Transverse colon (tissue), 4 donors: ENCODE measurements at regions not wholly inside any gene's neighbourhood (a gene's known extent, or its start where the extent isn't known, plus 50 kb on each side); places are given as distances from the start of the nearest gene placed in this dataset.

ENCODE experiments used
- DNase-seq: peaks from one replicate; pipeline ENCODE4 v3.0.0-alpha.2; 2019
- H3K27ac ChIP-seq, 4 donors: fragments of 200-600 bp; sonication (generic); 2 replicates each; pipeline ENCODE4 v1.5.1; 2016 to 2018; ENCODE audit warnings: inconsistent platforms in 4 of 4
- H3K27me3 ChIP-seq: fragments of 200-600 bp; sonication (generic); 2 replicates; pipeline ENCODE4 v1.5.1; 2017; ENCODE audit warnings: inconsistent platforms
- H3K36me3 ChIP-seq, 4 donors: fragments of 200-600 bp; sonication (generic); 2 replicates each; pipeline ENCODE4 v1.5.1; 2017 to 2019; ENCODE audit warnings: inconsistent platforms in 4 of 4
- H3K4me1 ChIP-seq, 4 donors: fragments of 200-600 bp; sonication (generic); 2 replicates each; pipeline ENCODE4 v1.5.1; 2017 to 2020; ENCODE audit warnings: inconsistent platforms in 4 of 4
- H3K4me3 ChIP-seq, 4 donors: fragments of 200-600 bp; sonication (generic); 1 replicate in 1 of 4; 2 replicates in 3 of 4; pipeline versions ENCODE4 v1.5.1 to v1.6.1; 2017 to 2019; ENCODE audit warnings: inconsistent platforms in 4 of 4
- H3K9me3 ChIP-seq, 2 donors: fragments of 200-600 bp; sonication (generic); 2 replicates each; pipeline ENCODE4 v1.5.1; 2017 to 2019; ENCODE audit warnings: inconsistent platforms in 2 of 2
- CTCF ChIP-seq, 5 experiments: fragments of 200-600 bp in 3 of 5; fragments of 450-650 bp in 2 of 5; sonication (generic) in 3 of 5; IDR thresholded peaks; 1 replicate in 2 of 5; 2 replicates in 3 of 5; pipeline ENCODE4 v1.5.1; 2016 to 2017; ENCODE audit warnings: antibody characterized with exemption in 5 of 5, inconsistent platforms in 3 of 5, mild to moderate bottlenecking in 2 of 5, moderate library complexity in 1 of 5
- EP300 ChIP-seq: sonication (generic); formaldehyde crosslinking; IDR thresholded peaks from one replicate; pipeline ENCODE4 v1.6.1; 2017; ENCODE audit warnings: antibody characterized with exemption, low read depth
- POLR2A ChIP-seq: fragments of 450-650 bp; IDR thresholded peaks from one replicate; pipeline ENCODE4 v1.6.1; 2016; ENCODE audit warnings: antibody characterized with exemption, mild to moderate bottlenecking, moderate library complexity
- POLR2AphosphoS5 ChIP-seq, 3 donors: sonication (generic); formaldehyde crosslinking; IDR thresholded peaks; one replicate each; pipeline ENCODE4 v1.6.1; 2016; ENCODE audit warnings: antibody characterized with exemption in 3 of 3
- WGBS, 2 donors: methylation state at CpG; one replicate each; pipeline ENCODE4 v1.1.5; 2018; ENCODE audit warnings: low coverage in 1 of 2; 5-methylcytosine and 5-hydroxymethylcytosine counted together
- in situ Hi-C, 4 donors: fragments of 200-750 bp; cut with MboI; loops; one replicate each; pipeline versions ENCODE4 v1.15.0 to v1.15.1; 2017; ENCODE audit warnings: low sequenced_read_pairs in 3 of 4, low pct_ligation_motif_present in 1 of 4, low pct_unique_long_range_greater_than_20kb in 1 of 4
- intact Hi-C: fragments of 100-400 bp; cut with DNase I; formaldehyde crosslinking; loops from one replicate; pipeline ENCODE4 v1.15.1; 2023; ENCODE audit warnings: low total_unique reads

DNA sequence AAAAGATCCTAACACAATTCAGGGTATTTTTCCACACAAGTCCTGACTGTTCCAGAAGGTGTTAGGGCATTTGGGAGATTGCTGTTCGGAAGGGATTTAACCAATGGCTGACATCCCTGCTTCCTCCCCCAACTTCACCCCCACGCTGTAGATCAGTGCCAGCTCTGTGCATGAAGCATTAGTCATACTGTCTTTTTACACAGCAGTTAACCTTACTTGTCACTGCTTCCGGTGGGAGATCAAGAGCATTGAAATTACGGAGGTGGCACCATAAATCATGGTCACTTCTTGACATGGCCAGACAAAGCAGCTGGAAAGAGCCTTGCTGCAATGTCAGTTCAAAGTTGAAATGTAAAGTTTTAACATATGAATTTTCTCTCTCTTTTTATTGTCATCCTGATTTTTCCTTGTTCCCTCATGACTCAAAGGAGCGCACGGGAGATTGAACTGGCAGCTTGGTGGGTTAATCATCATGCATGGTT is 70.2 kb downstream of the HRH4 start:
- Histone ChIP-seq H3K36me3 (no peaks in the 10 kb centered on the region), H3K4me3 (no peak overlapping the region), H3K9me3 (no peaks in the 10 kb centered on the region), H3K27ac (no peak overlapping the region), H3K4me1 (no peaks in the 10 kb centered on the region), H3K27me3 (peaks cover 6% of the 10 kb centered on the region)
- in situ Hi-C loops (no loop called here), intact Hi-C loops (no loop called here)
- 29 to 31% methylated on average over 4 to 6 of the region's 6 CpGs for WGBS, 2 donors
- no peak for DNase-seq
- TF ChIP-seq POLR2AphosphoS5 (IDR thresholded peaks at IDR 0.05) (no peak), CTCF (IDR thresholded peaks at IDR 0.05) (no peak), POLR2A (no peak), EP300 (no peak)

- in situ Hi-C loops, result no loop called here
- Histone ChIP-seq H3K4me1 (peaks cover 0 to 6% (median 0%) of the 10 kb centered on the region in 4 donors), H3K27ac (no peak overlapping the region), H3K27me3 (peaks cover 6% of the 10 kb centered on the region), H3K36me3 (no peaks in the 10 kb centered on the region), H3K9me3 (no peaks in the 10 kb centered on the region), H3K4me3 (no peak overlapping the region)
- TF ChIP-seq POLR2A (no peak), CTCF (IDR thresholded peaks at IDR 0.05) (no peak), POLR2AphosphoS5 (IDR thresholded peaks at IDR 0.05) (no peak), EP300 (no peak)
- 88% methylated on average over 6 of the region's 6 CpGs; no CpG with 5 or more reads in 1 of the 2 donors for WGBS, 2 donors
- no peak for DNase-seq
- intact Hi-C loops, result no loop called here
These were observed 73.8 kb downstream of the HRH4 start for GRCh38 chr18:24534271-24534670.

DNA sequence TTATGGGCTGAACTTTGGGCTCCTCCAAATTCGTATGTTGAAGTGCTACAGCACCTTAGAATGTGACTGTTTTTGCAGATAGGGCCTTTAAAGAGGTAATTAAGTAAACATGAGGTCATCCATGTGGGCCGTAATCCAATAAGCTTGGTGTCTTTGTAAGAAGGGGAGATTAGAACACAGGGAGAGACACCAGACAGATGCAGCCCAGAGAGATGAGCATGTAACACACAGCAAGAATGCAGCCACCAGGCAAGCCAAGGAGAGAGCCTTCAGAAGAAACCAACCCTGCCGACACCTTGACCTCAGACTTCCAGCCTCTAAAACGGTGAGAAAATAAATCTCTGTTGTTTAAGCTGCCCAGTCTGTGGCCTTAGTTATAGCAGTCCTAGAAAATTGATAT is 74.3 kb downstream of the HRH4 start:
- peaks cover 0 to 6% (median 0%) of the 10 kb centered on the region in 4 donors for H3K4me1 ChIP-seq
- no peak for DNase-seq
- no peaks in the 10 kb centered on the region for H3K9me3 ChIP-seq
- WGBS, 2 donors, result 54 to 69% methylated on average over 4 of the region's 4 CpGs
- no peak for TF ChIP-seq POLR2A
- no peak for TF ChIP-seq CTCF (IDR thresholded peaks at IDR 0.05)
- no peak for TF ChIP-seq EP300
- TF ChIP-seq POLR2AphosphoS5 (IDR thresholded peaks at IDR 0.05), result no peak
- intact Hi-C loops (no loop called here), in situ Hi-C loops (no loop called here)
- peaks cover 6% of the 10 kb centered on the region for H3K27me3 ChIP-seq
- no peaks in the 10 kb centered on the region for H3K36me3 ChIP-seq
- H3K27ac ChIP-seq, result no peak overlapping the region
- no peak overlapping the region for H3K4me3 ChIP-seq

DNA sequence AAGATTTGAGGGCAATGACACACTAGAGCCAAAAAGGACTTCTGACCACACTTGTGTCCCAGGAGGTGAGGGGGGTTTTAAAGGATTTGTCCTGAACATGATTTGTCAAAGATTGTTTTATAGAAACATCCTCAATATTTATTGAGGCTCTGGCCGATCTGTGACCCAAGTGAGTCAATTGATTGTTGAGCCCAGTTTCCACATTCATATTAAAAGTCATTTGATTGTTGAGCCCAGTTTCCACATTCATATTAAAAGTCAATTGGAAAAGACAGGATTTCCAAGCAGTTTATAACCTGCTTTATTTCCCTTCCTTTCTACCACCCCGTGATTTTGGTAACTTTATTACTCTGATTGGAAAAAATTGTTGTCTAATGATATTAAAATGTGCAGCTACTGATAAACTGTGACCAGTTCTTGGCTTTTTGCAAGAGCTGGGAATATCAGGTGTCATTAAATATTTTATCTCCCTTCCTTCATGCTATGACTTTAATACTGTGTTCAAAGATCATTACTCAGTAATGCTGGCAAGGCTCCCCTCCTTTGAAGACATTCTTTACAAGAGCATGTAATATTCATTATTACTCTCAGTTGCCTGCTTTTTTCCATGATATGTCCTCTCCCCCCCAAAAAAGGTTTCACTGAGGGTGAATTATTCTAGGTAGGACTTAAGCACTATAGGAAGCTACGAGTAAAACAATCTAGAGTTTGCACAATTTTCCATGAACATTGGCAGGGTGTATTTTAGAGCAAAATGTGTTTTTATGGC is 75.3 kb downstream of the HRH4 start:
- no peaks in the 10 kb centered on the region for H3K9me3 ChIP-seq
- no peaks in the 10 kb centered on the region for H3K36me3 ChIP-seq
- no peak for TF ChIP-seq POLR2AphosphoS5 (IDR thresholded peaks at IDR 0.05)
- TF ChIP-seq CTCF (IDR thresholded peaks at IDR 0.05), result no peak
- no peak for TF ChIP-seq EP300
- H3K27me3 ChIP-seq, result peaks cover 6% of the 10 kb centered on the region
- intact Hi-C loops (no loop called here), in situ Hi-C loops (no loop called here)
- peaks cover 0 to 6% (median 0%) of the 10 kb centered on the region in 4 donors for H3K4me1 ChIP-seq
- DNase-seq, result no peak
- H3K27ac ChIP-seq, result no peak overlapping the region
- H3K4me3 ChIP-seq, result no peak overlapping the region
- WGBS, 2 donors, result 59 to 77% methylated on average over 3 of the region's 3 CpGs
